ENCODE measurements at regions not wholly inside any gene's neighbourhood (a gene's known extent, or its start where the extent isn't known, plus 50 kb on each side); places are given as distances from the start of the nearest gene placed in this dataset.
"Not testable (repeated sequence)": the region's sequence is repeated elsewhere in the genome, so short reads cannot be mapped to it uniquely, and the experiment has no call there.

GRCh38 chr6:27807441-27808241, 104.6 kb downstream of the OR2B2 start:
- DNase-seq (ENCODE audit: low read depth in 2 of 2, low spot score in 1 of 2), result not testable (repeated sequence)

DNA sequence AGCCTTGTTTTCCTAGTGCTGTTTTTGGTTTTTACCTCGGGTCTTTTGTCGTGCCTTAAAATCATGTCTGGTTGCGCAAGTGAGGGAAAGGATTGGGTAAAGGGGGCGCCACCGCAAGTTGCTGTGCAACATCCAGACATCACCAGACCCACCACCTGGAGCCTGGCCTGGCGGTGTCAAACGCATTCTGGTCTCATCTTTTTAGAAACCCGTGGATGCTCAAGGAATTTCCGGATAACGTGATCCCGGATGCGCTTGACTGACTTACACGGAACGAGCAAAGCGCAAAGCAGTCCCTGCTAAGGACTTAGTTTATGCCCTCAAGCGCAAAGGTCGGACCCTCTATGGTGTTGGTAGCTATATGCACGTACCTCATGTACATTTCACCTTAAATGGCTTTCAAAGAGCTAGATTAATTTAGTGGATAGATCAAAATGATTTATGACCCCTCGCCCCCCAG, 105.2 kb downstream of the OR2B2 start:
- no peak for DNase-seq (ENCODE audit: low read depth in 2 of 2, low spot score in 1 of 2)

- no peak for DNase-seq (ENCODE audit: low read depth in 2 of 2, low spot score in 1 of 2)
Observed at GRCh38 chr6:27805347-27805746, 106.8 kb downstream of the OR2B2 start.

DNA sequence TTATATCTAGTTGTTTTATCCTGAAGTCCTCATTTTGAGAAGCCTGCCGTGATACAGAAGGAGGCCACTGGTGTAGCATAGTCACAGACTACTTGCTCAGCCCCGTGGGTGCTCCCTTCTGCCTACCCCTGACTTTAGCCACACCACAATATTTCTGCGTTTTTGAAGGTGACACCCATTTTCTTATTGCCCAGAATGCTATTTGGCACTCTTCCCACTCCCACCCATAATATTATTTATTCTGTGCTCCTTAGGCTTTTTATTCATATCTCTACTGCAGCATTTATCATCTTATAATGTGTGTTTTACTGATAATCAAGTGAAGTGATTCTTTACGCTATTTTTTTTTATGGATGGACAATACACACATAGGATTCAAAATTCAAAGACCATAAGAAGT, 107.3 kb downstream of the OR2B2 start:
- no peak for DNase-seq (ENCODE audit: low read depth in 2 of 2, low spot score in 1 of 2)

- no peak for DNase-seq (ENCODE audit: low read depth in 2 of 2, low spot score in 1 of 2)
Observed at GRCh38 chr6:27800731-27801373, 111.3 kb downstream of the OR2B2 start.

GRCh38 chr6:27797960-27798359, 114.2 kb downstream of the OR2B2 start:
- no peak for DNase-seq (ENCODE audit: low read depth in 2 of 2, low spot score in 1 of 2)

GRCh38 chr6:27796736-27797481, 115.3 kb downstream of the OR2B2 start:
- not testable (repeated sequence) for DNase-seq (ENCODE audit: low read depth in 2 of 2, low spot score in 1 of 2)

DNA sequence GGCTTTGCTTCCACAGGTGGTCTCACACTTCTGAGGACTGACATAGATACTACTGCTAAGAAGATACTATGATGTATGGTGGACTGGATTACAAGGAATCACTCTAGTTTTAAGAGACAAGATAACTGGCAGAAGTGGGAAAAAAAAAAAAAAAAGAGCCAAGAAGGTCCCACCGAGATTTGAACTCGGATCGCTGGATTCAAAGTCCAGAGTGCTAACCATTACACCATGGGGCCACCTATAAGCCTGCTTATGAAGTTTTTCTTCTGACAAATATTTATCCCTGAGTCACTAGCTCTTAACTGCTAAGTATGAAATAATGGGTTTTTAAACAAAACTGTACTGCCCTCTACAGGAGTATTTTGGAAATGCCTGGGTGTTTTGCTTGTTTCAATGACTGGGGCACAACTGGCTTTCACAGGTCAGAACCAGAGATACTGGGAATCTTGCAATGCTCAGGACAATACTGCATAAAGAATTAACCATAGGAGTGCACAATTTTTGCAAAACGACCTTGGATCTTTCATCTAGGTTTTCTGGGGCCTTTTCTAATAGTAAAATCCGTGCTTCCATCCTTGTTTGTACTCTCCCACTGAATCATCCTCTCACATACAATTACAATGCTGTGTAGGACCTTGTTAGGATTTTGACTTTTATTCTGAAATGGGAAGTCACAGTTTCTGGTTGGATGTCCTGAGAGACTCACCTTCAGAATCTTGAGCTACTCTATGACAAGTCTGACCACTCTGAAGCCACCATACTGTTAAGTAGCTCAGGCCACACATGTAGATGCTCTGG, 116.3 kb downstream of the OR2B2 start:
- DNase-seq (ENCODE audit: low read depth in 2 of 2, low spot score in 1 of 2), result no peak

- DNase-seq (ENCODE audit: low read depth in 2 of 2, low spot score in 1 of 2), result no peak
Observed at GRCh38 chr6:27791182-27791943, 120.8 kb downstream of the OR2B2 start.

GRCh38 chr6:27788376-27788775, 123.8 kb downstream of the OR2B2 start:
- DNase-seq (ENCODE audit: low read depth in 2 of 2, low spot score in 1 of 2), result not testable (repeated sequence)

DNA sequence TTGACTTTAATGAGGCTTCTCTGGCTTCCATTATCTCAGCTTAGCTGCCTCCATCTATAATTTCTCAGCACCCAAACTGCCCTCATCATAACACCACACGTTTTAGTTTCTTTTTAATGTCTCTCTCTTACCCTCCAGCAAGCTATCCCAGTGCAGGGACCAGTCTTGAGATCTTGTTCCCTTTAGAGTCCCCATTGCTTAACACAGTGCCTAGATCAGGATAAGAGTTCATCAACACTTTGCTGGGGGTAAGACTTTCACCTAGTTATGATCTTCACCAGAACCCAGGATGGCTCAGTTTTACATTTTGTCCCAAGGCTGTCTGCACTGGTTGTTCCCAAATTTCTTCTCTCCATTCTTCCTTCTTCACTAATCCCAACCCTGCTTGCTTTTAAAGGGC, 126.1 kb downstream of the OR2B2 start:
- DNase-seq (ENCODE audit: low read depth in 2 of 2, low spot score in 1 of 2), result no peak

DNA sequence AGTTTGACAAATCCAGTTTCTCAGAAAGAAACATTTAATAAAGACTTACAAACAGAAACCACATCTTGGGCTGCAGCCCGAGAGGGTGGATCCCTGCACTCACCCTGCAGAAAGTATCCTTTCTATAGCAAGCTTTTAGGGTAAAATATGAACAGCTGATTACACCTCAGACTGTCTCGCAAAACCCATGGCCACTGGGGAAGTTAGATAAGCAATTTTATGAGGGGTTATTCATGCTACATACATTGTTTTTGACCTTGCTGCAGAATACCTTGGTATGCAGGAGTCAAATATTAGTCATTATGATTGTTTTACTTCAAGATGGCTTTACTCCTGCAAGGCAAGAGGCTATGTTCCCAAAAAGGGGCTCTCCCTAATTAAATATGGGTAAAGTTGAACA, 126.9 kb downstream of the OR2B2 start:
- no peak for DNase-seq (ENCODE audit: low read depth in 2 of 2, low spot score in 1 of 2)

- no peak for DNase-seq (ENCODE audit: low read depth in 2 of 2, low spot score in 1 of 2)
Observed at GRCh38 chr6:27782748-27783147, 129.4 kb downstream of the OR2B2 start.

- DNase-seq (ENCODE audit: low read depth in 2 of 2, low spot score in 1 of 2), result no peak
Observed at GRCh38 chr6:27778625-27779417, 133.4 kb downstream of the OR2B2 start.

GRCh38 chr6:27777614-27778355, 134.4 kb downstream of the OR2B2 start:
- DNase-seq (ENCODE audit: low read depth in 2 of 2, low spot score in 1 of 2), result no peak

DNA sequence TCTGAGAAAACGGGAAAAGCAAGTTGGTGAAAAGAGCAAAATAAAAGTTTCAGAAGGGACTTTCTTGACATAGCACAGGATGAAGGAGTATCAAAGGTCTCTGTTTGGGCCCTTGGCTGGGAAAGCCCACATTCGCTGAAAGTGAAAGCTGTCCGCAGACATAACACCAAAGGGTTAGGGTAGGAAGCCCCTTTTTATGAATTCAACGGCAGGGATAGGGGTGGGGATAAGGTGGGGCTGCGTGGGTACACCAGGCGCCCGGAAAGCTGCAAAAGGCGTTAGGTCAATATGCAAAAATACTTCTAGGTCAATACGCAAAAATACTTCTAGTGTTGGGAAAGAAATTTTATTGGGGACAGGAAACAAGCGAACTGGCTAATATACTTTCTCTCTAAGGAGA, 135.1 kb downstream of the OR2B2 start:
- no peak for DNase-seq (ENCODE audit: low read depth in 2 of 2, low spot score in 1 of 2)

DNA sequence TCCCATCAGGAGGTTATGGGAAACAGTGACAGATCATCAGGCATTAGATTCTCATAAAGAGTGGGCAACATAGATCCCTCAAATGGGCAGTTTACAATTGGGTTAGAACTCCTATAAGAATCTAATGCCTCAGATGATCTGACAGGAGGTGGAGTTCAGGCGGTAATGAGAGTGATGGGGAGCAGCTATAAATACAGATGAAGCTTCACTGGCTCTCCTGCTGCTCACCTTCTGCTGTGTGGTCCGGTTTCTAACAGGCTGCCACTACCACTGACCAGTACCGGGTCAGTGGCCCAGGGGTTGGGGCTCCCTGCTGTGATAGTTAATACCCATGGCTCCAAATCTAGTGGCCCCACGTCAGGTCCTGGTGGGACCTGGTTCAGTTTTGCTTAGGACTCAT, 135.7 kb downstream of the OR2B2 start:
- no peak for DNase-seq (ENCODE audit: low read depth in 2 of 2, low spot score in 1 of 2)

- no peak for DNase-seq (ENCODE audit: low read depth in 2 of 2, low spot score in 1 of 2)
Observed at GRCh38 chr6:27775796-27776184, 136.4 kb downstream of the OR2B2 start.

All from stimulated activated CD8-positive, alpha-beta memory T cell treated with anti-CD3 and anti-CD28 coated beads, Interleukin-4, amount 100 ng/mL, for 4 hours (primary cell).